HG03439 (cell line): ENCODE measurements at regions not wholly inside any gene's neighbourhood (a gene's known extent, or its start where the extent isn't known, plus 50 kb on each side); places are given as distances from the start of the nearest gene placed in this dataset.
"Not testable (repeated sequence)": the region's sequence is repeated elsewhere in the genome, so short reads cannot be mapped to it uniquely, and the experiment has no call there.

Experiments used
- ATAC-seq: cut with Tn5 transposase; IDR thresholded peaks from one replicate; pipeline ENCODE4 v1.9.1; 2021; ENCODE audit warnings: mild to moderate bottlenecking, moderate library complexity; ENCODE audit not compliant: unreplicated experiment

GRCh38 chr4:49226216-49226866 is 240.3 kb downstream of the CWH43 start:
- not testable (repeated sequence) for ATAC-seq

GRCh38 chr4:49227941-49228340 is 241.9 kb downstream of the CWH43 start:
- not testable (repeated sequence) for ATAC-seq

GRCh38 chr4:49229243-49229642 is 243.2 kb downstream of the CWH43 start:
- not testable (repeated sequence) for ATAC-seq

- not testable (repeated sequence) for ATAC-seq
Measured at GRCh38 chr4:49229713-49230112, 243.6 kb downstream of the CWH43 start.

- not testable (repeated sequence) for ATAC-seq
Measured at GRCh38 chr4:49233346-49233745, 247.3 kb downstream of the CWH43 start.

GRCh38 chr4:49233749-49234148 is 247.7 kb downstream of the CWH43 start:
- ATAC-seq, result not testable (repeated sequence)

GRCh38 chr4:49234382-49234781 is 248.3 kb downstream of the CWH43 start:
- ATAC-seq, result not testable (repeated sequence)

- not testable (repeated sequence) for ATAC-seq
Measured at GRCh38 chr4:49235413-49236160, 249.5 kb downstream of the CWH43 start.

- ATAC-seq, result not testable (repeated sequence)
Measured at GRCh38 chr4:49236474-49236873, 250.4 kb downstream of the CWH43 start.

GRCh38 chr4:49241295-49241694 is 255.2 kb downstream of the CWH43 start:
- ATAC-seq, result not testable (repeated sequence)

GRCh38 chr4:49262786-49263185 is 276.7 kb downstream of the CWH43 start:
- ATAC-seq, result not testable (repeated sequence)

GRCh38 chr4:49270435-49270834 is 284.4 kb downstream of the CWH43 start:
- ATAC-seq, result not testable (repeated sequence)

- ATAC-seq, result not testable (repeated sequence)
Measured at GRCh38 chr4:49270912-49271311, 284.8 kb downstream of the CWH43 start.

- not testable (repeated sequence) for ATAC-seq
Measured at GRCh38 chr4:49285905-49286304, 299.8 kb downstream of the CWH43 start.

- not testable (repeated sequence) for ATAC-seq
Measured at GRCh38 chr4:49286926-49287745, 301.1 kb downstream of the CWH43 start.

GRCh38 chr4:49287893-49288292 is 301.8 kb downstream of the CWH43 start:
- not testable (repeated sequence) for ATAC-seq

- not testable (repeated sequence) for ATAC-seq
Measured at GRCh38 chr4:49288796-49289195, 302.7 kb downstream of the CWH43 start.

GRCh38 chr4:49314815-49315214 is 328.7 kb downstream of the CWH43 start:
- not testable (repeated sequence) for ATAC-seq

GRCh38 chr4:49320725-49321410 is 334.8 kb downstream of the CWH43 start:
- not testable (repeated sequence) for ATAC-seq

- not testable (repeated sequence) for ATAC-seq
Measured at GRCh38 chr4:49321511-49322300, 335.6 kb downstream of the CWH43 start.
